SK-N-SH treated with all-trans-retinoic acid at 6 μM for 48 hours (cell line): ENCODE measurements at regions not wholly inside any gene's neighbourhood (a gene's known extent, or its start where the extent isn't known, plus 50 kb on each side); places are given as distances from the start of the nearest gene placed in this dataset.

Experiments
- ATAC-seq: fragments of 200-7000 bp; cut with Tn5 transposase; 3 replicates; pipeline ENCODE4 v1.9.1; 2020; ENCODE audit warnings: mild to moderate bottlenecking, moderate library complexity
- ARNTL ChIP-seq: fragments of 450-650 bp; formaldehyde crosslinking; IDR thresholded peaks from 2 replicates; pipeline ENCODE4 v1.5.0; 2020; ENCODE audit warnings: low read depth, mild to moderate bottlenecking, moderate library complexity, borderline replicate concordance
- BACH2 ChIP-seq: fragments of 250-450 bp; sonication (Bioruptor Pico); IDR thresholded peaks from 2 replicates; pipeline ENCODE4 v1.9.0; 2021; ENCODE audit warnings: mild to moderate bottlenecking, borderline replicate concordance
- CSDC2 ChIP-seq: fragments of 250-450 bp; sonication (Bioruptor Pico); IDR thresholded peaks from 2 replicates; pipeline ENCODE4 v1.5.0; 2020; ENCODE audit warnings: mild to moderate bottlenecking, moderate library complexity
- GLIS3 ChIP-seq: fragments of 250-450 bp; sonication (Bioruptor Pico); IDR thresholded peaks from 2 replicates; pipeline ENCODE4 v1.5.0; 2020; ENCODE audit warnings: mild to moderate bottlenecking, moderate library complexity
- ISL1 ChIP-seq: fragments of 250-450 bp; sonication (Bioruptor Pico); IDR thresholded peaks from 2 replicates; pipeline ENCODE4 v2.1.2; 2022; ENCODE audit warnings: mild to moderate bottlenecking, moderate library complexity
- PPARA ChIP-seq: fragments of 250-450 bp; sonication (Bioruptor Pico); IDR thresholded peaks from 2 replicates; pipeline ENCODE4 v1.5.0; 2020; ENCODE audit warnings: mild to moderate bottlenecking, borderline replicate concordance
- RARB ChIP-seq: fragments of 250-450 bp; sonication (Bioruptor Pico); IDR thresholded peaks from 2 replicates; pipeline ENCODE4 v1.8.0; 2021; ENCODE audit warnings: mild to moderate bottlenecking, moderate library complexity
- SNAI2 ChIP-seq: fragments of 250-450 bp; sonication (Bioruptor Pico); IDR thresholded peaks from 2 replicates; pipeline ENCODE4 v1.5.0; 2020; ENCODE audit warnings: mild to moderate bottlenecking, moderate library complexity
- TCF4 ChIP-seq: fragments of 250-450 bp; sonication (Bioruptor Pico); IDR thresholded peaks from 2 replicates; pipeline ENCODE4 v1.8.0; 2021; ENCODE audit warnings: mild to moderate bottlenecking, moderate library complexity, borderline replicate concordance
- TOX ChIP-seq: fragments of 250-450 bp; sonication (Bioruptor Pico); IDR thresholded peaks from 2 replicates; pipeline ENCODE4 v1.8.0; 2021; ENCODE audit warnings: mild to moderate bottlenecking, moderate library complexity, borderline replicate concordance
- ZC3H10 ChIP-seq: fragments of 250-450 bp; sonication (Bioruptor Pico); IDR thresholded peaks from 2 replicates; pipeline ENCODE4 v1.5.1; 2021; ENCODE audit warnings: mild to moderate bottlenecking, moderate library complexity
- ZFP3 ChIP-seq: fragments of 250-450 bp; sonication (Bioruptor Pico); IDR thresholded peaks from 2 replicates; pipeline ENCODE4 v1.5.0; 2020; ENCODE audit warnings: mild to moderate bottlenecking, moderate library complexity
- ZFP30 ChIP-seq: fragments of 450-650 bp; formaldehyde crosslinking; IDR thresholded peaks from 2 replicates; pipeline ENCODE4 v1.5.0; 2022; ENCODE audit warnings: mild to moderate bottlenecking, moderate library complexity
- ZNF70 ChIP-seq: fragments of 450-650 bp; formaldehyde crosslinking; IDR thresholded peaks from 2 replicates; pipeline ENCODE4 v1.5.0; 2020; ENCODE audit warnings: mild to moderate bottlenecking, moderate library complexity
- ZNF8 ChIP-seq: fragments of 450-650 bp; formaldehyde crosslinking; IDR thresholded peaks from 2 replicates; pipeline ENCODE4 v1.5.0; 2020; ENCODE audit warnings: mild to moderate bottlenecking, moderate library complexity
- TF ChIP-seq, protein P1 (sequence below): fragments of 250-450 bp; sonication (Bioruptor Pico); IDR thresholded peaks from 2 replicates; pipeline ENCODE4 v1.8.0; 2020; ENCODE audit warnings: mild to moderate bottlenecking, moderate library complexity, borderline replicate concordance
- TF ChIP-seq, protein P2 (sequence below): fragments of 250-450 bp; sonication (Bioruptor Pico); IDR thresholded peaks from 2 replicates; pipeline ENCODE4 v1.5.0; 2020; ENCODE audit warnings: mild to moderate bottlenecking, moderate library complexity
- TF ChIP-seq, protein P3 (sequence below): fragments of 250-450 bp; sonication (Bioruptor Pico); IDR thresholded peaks from 2 replicates; pipeline ENCODE4 v1.5.1; 2021; ENCODE audit warnings: mild to moderate bottlenecking, moderate library complexity
- TF ChIP-seq, protein P4 (sequence below): fragments of 250-450 bp; sonication (Bioruptor Pico); IDR thresholded peaks from 2 replicates; pipeline ENCODE4 v1.5.1; 2020; ENCODE audit warnings: low read depth, mild to moderate bottlenecking, moderate library complexity

DNA sequence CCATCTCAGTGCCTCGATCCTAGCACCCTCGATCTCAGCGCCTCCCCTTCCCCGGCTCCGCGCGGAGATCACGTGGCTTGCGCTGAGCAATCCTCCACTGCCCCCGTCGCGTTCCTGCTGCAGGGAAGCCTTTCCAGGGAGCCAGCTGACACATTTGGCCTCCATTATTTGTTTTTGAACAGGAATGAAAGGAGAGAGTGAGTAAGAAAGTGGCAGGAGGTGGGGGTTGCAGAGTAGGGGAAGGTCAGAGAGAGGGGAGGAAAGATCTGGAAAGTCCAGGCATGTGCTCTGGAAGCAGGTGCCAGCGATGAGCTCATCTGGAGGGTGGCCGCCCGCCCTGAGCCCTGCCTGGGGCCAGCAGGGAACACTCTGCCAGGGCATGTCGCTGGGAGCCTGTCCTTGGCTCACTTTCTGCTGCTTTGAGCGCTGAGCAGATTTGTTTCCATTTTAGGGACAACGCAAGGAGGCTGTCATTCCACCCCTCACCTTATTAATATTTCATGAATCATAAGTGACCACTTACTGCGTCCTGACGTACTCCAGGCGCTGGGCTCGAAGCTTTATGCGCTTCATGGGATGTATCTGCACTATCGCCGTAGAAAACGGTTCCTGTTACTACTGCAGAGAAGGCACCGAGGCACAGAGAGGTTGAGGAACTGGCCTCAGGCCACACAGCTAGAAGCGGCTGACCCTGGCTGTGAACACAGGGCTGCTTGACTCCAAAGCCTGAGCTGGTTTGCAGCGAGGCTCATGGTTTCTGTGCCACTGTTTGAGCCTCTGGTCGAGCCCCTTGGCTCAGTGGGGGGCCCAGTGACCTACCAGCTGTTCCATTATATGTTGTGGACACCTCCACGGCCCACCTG lies 283.1 kb downstream of the SEC14L1 start (continued):
- TF ChIP-seq, protein P1, sequence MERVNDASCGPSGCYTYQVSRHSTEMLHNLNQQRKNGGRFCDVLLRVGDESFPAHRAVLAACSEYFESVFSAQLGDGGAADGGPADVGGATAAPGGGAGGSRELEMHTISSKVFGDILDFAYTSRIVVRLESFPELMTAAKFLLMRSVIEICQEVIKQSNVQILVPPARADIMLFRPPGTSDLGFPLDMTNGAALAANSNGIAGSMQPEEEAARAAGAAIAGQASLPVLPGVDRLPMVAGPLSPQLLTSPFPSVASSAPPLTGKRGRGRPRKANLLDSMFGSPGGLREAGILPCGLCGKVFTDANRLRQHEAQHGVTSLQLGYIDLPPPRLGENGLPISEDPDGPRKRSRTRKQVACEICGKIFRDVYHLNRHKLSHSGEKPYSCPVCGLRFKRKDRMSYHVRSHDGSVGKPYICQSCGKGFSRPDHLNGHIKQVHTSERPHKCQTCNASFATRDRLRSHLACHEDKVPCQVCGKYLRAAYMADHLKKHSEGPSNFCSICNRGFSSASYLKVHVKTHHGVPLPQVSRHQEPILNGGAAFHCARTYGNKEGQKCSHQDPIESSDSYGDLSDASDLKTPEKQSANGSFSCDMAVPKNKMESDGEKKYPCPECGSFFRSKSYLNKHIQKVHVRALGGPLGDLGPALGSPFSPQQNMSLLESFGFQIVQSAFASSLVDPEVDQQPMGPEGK (CRISPR knock-in tag), result no peak; the same call in 1 of the 2 replicates
- TF ChIP-seq TOX (CRISPR knock-in tag) (no peak), ZFP30 (CRISPR knock-in tag) (no peak)

DNA sequence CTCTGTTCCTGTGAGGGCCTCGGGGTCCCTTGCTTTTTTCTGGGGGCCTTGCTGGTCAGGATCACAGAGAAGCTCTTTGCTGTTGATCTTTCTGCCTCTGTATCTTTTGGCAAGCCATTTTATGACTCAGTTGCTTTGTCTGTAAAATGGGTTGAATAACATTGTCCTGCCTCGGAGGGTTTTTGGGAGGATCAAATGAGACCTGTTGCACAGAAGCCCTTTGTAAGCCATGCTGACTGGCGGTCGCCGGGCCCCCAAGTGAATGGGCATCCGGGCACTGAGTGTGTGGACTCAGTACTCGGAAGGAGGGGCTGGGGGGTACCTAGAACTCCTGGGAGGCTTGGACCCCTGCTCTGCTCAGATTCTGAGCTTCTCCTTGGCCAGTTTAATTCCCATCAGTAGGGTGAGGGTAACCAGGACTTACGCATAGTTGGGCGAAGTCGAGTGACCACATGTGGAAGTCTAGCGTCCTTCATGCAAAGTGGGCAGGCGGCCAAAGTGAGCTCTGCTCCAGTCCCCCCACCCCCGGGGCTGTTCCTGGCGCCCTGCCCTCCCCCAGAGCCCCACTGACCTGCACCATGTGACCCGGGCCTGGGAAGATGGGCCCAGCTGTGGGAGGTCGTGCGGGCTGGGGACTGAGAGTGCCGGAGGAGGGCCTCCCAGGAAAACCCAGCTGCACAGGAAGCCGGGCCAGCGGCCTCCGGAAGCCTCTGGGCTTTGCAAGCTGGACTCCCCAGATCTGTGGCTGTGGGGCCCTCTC lies 284.0 kb downstream of the SEC14L1 start:
- TF ChIP-seq PPARA (CRISPR knock-in tag) (no peak), ZFP3 (CRISPR knock-in tag) (no peak), RARB (CRISPR knock-in tag) (no peak), TCF4 (CRISPR knock-in tag) (peak; percentile 48; the same call in 1 of the 2 replicates), ISL1 (CRISPR knock-in tag) (no peak), ZC3H10 (CRISPR knock-in tag) (no peak), ZNF70 (CRISPR knock-in tag) (no peak), BACH2 (CRISPR knock-in tag) (no peak; the same call in 1 of the 2 replicates), ZNF8 (CRISPR knock-in tag) (no peak; the same call in 1 of the 2 replicates), SNAI2 (CRISPR knock-in tag) (no peak), CSDC2 (CRISPR knock-in tag) (0 out of 2 replicates have a peak, but pooled peaks have one; percentile 47), TOX (CRISPR knock-in tag) (no peak), GLIS3 (peak; percentile 85; the same call in 1 of the 2 replicates), ARNTL (CRISPR knock-in tag) (no peak), ZFP30 (CRISPR knock-in tag) (no peak; the same call in 1 of the 2 replicates)
- TF ChIP-seq, protein P2, sequence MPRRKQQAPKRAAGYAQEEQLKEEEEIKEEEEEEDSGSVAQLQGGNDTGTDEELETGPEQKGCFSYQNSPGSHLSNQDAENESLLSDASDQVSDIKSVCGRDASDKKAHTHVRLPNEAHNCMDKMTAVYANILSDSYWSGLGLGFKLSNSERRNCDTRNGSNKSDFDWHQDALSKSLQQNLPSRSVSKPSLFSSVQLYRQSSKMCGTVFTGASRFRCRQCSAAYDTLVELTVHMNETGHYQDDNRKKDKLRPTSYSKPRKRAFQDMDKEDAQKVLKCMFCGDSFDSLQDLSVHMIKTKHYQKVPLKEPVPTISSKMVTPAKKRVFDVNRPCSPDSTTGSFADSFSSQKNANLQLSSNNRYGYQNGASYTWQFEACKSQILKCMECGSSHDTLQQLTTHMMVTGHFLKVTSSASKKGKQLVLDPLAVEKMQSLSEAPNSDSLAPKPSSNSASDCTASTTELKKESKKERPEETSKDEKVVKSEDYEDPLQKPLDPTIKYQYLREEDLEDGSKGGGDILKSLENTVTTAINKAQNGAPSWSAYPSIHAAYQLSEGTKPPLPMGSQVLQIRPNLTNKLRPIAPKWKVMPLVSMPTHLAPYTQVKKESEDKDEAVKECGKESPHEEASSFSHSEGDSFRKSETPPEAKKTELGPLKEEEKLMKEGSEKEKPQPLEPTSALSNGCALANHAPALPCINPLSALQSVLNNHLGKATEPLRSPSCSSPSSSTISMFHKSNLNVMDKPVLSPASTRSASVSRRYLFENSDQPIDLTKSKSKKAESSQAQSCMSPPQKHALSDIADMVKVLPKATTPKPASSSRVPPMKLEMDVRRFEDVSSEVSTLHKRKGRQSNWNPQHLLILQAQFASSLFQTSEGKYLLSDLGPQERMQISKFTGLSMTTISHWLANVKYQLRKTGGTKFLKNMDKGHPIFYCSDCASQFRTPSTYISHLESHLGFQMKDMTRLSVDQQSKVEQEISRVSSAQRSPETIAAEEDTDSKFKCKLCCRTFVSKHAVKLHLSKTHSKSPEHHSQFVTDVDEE (CRISPR knock-in tag), result no peak
- TF ChIP-seq, protein P3, sequence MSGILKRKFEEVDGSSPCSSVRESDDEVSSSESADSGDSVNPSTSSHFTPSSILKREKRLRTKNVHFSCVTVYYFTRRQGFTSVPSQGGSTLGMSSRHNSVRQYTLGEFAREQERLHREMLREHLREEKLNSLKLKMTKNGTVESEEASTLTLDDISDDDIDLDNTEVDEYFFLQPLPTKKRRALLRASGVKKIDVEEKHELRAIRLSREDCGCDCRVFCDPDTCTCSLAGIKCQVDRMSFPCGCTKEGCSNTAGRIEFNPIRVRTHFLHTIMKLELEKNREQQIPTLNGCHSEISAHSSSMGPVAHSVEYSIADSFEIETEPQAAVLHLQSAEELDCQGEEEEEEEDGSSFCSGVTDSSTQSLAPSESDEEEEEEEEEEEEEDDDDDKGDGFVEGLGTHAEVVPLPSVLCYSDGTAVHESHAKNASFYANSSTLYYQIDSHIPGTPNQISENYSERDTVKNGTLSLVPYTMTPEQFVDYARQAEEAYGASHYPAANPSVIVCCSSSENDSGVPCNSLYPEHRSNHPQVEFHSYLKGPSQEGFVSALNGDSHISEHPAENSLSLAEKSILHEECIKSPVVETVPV (CRISPR knock-in tag), result no peak
- TF ChIP-seq, protein P4, sequence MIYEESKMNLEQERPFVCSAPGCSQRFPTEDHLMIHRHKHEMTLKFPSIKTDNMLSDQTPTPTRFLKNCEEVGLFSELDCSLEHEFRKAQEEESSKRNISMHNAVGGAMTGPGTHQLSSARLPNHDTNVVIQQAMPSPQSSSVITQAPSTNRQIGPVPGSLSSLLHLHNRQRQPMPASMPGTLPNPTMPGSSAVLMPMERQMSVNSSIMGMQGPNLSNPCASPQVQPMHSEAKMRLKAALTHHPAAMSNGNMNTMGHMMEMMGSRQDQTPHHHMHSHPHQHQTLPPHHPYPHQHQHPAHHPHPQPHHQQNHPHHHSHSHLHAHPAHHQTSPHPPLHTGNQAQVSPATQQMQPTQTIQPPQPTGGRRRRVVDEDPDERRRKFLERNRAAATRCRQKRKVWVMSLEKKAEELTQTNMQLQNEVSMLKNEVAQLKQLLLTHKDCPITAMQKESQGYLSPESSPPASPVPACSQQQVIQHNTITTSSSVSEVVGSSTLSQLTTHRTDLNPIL (CRISPR knock-in tag), result no peak
- TF ChIP-seq, protein P1 (CRISPR knock-in tag), result no peak
- peak; percentile 13 for ATAC-seq
